Body of pancreas (tissue), 4 donors: ENCODE measurements at regions not wholly inside any gene's neighbourhood (a gene's known extent, or its start where the extent isn't known, plus 50 kb on each side); places are given as distances from the start of the nearest gene placed in this dataset.

Source experiments
- ATAC-seq: fragments of 150-250 bp; one replicate; pipeline ENCODE4 v1.9.1; 2016
- DNase-seq, 4 donors: peaks; one replicate each; pipeline ENCODE4 v3.0.0-alpha.2; 2019
- H3K27ac ChIP-seq, 4 donors: fragments of 200-600 bp; sonication (generic); 1 replicate in 3 of 4; 2 replicates in 1 of 4; pipeline versions ENCODE4 v1.5.1 to v1.6.1; 2016 to 2019; ENCODE audit warnings: mild to moderate bottlenecking in 1 of 4, mixed read lengths in 1 of 4, moderate library complexity in 1 of 4
- H3K27me3 ChIP-seq, 2 donors: fragments of 200-600 bp; sonication (generic); one replicate each; pipeline ENCODE4 v1.6.0; 2016; ENCODE audit warnings: mild to moderate bottlenecking in 1 of 2
- H3K36me3 ChIP-seq, 2 donors: fragments of 200-600 bp; sonication (generic); replicated peaks in 1 of 2; 2 replicates each; pipeline ENCODE4 v1.5.1; 2016; ENCODE audit warnings: low read depth in 2 of 2; ENCODE audit not compliant: insufficient read depth in 1 of 2
- H3K4me1 ChIP-seq: fragments of 200-600 bp; sonication (generic); one replicate; pipeline ENCODE4 v1.6.0; 2016
- H3K4me3 ChIP-seq, 2 donors: fragments of 200-600 bp; sonication (generic); 1 replicate in 1 of 2; 2 replicates in 1 of 2; pipeline ENCODE4 v1.5.1; 2016 to 2019
- H3K9me3 ChIP-seq, 3 donors: fragments of 200-600 bp; sonication (generic); 1 replicate in 2 of 3; 2 replicates in 1 of 3; pipeline ENCODE4 v1.5.1; 2016
- POLR2A ChIP-seq, 3 donors: fragments of 450-650 bp; IDR thresholded peaks; one replicate each; pipeline ENCODE4 v1.6.1; 2016; ENCODE audit warnings: antibody characterized with exemption in 3 of 3, mild to moderate bottlenecking in 2 of 3
- WGBS, 2 donors: methylation state at CpG; one replicate each; pipeline ENCODE4 v1.1.5; 2017; 5-methylcytosine and 5-hydroxymethylcytosine counted together
- intact Hi-C: fragments of 100-400 bp; cut with DNase I; formaldehyde crosslinking; loops from one replicate; pipeline ENCODE4 v1.15.1; 2023
- TF ChIP-seq, protein P1 (sequence below), 7 experiments: fragments of 450-650 bp in 4 of 7; fragments of 200-600 bp in 3 of 7; sonication (generic) in 3 of 7; IDR thresholded peaks; one replicate each; pipeline ENCODE4 v1.5.1; 2016 to 2019; ENCODE audit warnings: antibody characterized with exemption in 7 of 7

DNA sequence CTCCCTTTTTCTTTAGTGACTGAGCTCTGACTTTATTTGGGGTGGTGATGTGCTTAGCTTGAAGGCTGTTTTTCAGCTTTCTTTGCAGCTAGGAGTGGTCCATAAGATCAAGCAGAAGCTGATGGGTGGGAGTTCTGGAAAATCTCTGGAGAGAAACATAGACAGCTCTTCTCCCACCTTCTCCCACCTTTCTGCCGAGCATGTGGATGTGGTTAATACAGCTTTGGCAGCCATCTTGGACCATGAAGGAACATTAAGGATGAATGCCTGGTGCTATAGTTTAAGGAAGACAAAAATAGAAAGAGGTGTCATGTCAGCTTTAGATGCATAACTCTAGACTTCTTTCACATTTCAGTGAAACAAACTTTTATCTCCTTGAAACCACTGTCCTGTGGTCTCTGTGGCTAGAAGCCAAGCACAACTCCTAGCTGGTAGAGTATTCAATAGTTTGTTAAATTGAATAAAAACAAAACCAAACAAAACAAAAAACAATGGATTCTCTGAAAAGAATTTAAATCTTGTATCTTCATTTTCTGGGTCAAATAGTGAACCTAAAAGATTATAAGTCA is 203.6 kb upstream of the SESN3 start:
- DNase-seq (no peak), ATAC-seq (no peak)
- no peak overlapping the region for H3K4me3 ChIP-seq
- H3K4me1 ChIP-seq, result no peaks in the 10 kb centered on the region
- 69 to 75% methylated on average over 1 of the region's 1 CpG for WGBS, 2 donors
- no peaks in the 10 kb centered on the region for H3K36me3 ChIP-seq
- no peaks in the 10 kb centered on the region for H3K27me3 ChIP-seq
- H3K9me3 ChIP-seq, result no peaks in the 10 kb centered on the region
- intact Hi-C loops, result no loop called here
- H3K27ac ChIP-seq, result no peak overlapping the region
- no peak for TF ChIP-seq POLR2A (IDR thresholded peaks at IDR 0.05)
- TF ChIP-seq, protein P1, sequence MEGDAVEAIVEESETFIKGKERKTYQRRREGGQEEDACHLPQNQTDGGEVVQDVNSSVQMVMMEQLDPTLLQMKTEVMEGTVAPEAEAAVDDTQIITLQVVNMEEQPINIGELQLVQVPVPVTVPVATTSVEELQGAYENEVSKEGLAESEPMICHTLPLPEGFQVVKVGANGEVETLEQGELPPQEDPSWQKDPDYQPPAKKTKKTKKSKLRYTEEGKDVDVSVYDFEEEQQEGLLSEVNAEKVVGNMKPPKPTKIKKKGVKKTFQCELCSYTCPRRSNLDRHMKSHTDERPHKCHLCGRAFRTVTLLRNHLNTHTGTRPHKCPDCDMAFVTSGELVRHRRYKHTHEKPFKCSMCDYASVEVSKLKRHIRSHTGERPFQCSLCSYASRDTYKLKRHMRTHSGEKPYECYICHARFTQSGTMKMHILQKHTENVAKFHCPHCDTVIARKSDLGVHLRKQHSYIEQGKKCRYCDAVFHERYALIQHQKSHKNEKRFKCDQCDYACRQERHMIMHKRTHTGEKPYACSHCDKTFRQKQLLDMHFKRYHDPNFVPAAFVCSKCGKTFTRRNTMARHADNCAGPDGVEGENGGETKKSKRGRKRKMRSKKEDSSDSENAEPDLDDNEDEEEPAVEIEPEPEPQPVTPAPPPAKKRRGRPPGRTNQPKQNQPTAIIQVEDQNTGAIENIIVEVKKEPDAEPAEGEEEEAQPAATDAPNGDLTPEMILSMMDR (IDR thresholded peaks at IDR 0.05), result no peak

DNA sequence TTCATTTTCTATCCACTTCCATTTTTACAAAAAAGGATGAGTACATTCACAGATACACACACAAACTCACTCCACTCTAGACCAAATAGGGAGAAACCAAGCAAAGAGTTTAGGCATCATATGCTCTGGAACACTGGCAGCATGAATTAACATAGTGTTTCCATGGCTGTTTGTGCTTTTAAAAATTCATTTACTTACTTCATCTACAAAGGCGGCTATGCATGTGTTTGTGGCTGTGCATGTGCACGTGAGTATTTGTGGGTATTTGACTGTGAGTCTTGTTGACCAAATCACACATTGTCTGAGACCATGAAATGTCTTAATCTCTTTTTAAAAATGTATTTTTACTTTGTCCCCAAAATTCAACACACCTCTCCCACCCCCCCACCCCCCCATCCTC is 203.0 kb upstream of the SESN3 start:
- 74 to 85% methylated on average over 2 of the region's 2 CpGs for WGBS, 2 donors
- Histone ChIP-seq H3K27ac (no peak overlapping the region), H3K27me3 (no peaks in the 10 kb centered on the region), H3K9me3 (no peaks in the 10 kb centered on the region), H3K4me3 (no peak overlapping the region), H3K36me3 (no peaks in the 10 kb centered on the region), H3K4me1 (no peaks in the 10 kb centered on the region)
- intact Hi-C loops, result no loop called here
- DNase-seq (no peak), ATAC-seq (no peak)
- TF ChIP-seq POLR2A (IDR thresholded peaks at IDR 0.05), result no peak
- TF ChIP-seq, protein P1 (IDR thresholded peaks at IDR 0.05), result no peak

DNA sequence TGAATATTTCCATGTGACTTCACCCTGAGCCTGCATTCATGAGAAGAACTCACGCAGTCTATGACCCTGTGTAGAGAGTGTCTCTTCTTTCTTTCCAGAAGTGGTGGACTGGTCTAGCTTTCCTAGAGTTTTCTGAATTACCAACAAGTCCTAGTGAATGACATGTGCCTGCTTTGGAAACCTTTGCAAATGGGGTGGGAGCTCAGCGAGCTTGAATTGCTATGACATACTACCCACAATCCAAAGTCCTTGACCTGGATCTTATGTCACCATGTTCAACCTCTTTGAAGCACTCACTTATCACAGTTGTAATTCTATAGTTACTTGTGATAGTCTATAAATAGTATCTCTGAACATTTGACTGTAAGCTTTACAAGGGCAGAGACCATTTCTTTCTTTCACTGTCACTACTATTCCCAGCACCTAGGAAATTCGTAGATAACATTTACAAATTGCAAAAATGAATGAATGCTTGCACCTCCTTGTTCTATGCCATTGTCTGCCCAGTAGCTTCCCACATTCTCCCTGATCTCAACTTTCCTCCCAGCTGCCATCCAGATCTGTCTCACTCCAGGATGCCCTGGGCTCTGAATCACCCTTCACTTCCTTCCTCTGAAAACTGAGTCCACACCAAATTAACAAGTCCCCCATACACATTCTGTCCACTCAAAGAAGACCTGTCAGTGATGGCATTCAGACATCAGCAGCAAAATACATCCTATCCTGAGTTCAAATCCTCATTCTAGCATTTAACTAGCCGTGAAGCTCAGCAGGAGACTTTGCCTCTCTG is 201.9 kb upstream of the SESN3 start:
- no peak for TF ChIP-seq POLR2A (IDR thresholded peaks at IDR 0.05)
- TF ChIP-seq, protein P1 (IDR thresholded peaks at IDR 0.05), result no peak
- Histone ChIP-seq H3K9me3 (no peaks in the 10 kb centered on the region), H3K4me1 (no peaks in the 10 kb centered on the region), H3K27ac (no peak overlapping the region), H3K36me3 (no peaks in the 10 kb centered on the region), H3K4me3 (no peak overlapping the region), H3K27me3 (no peaks in the 10 kb centered on the region)
- no peak for ATAC-seq
- intact Hi-C loops, result no loop called here
- 56 to 67% methylated on average over 4 of the region's 4 CpGs for WGBS, 2 donors
- no peak for DNase-seq

DNA sequence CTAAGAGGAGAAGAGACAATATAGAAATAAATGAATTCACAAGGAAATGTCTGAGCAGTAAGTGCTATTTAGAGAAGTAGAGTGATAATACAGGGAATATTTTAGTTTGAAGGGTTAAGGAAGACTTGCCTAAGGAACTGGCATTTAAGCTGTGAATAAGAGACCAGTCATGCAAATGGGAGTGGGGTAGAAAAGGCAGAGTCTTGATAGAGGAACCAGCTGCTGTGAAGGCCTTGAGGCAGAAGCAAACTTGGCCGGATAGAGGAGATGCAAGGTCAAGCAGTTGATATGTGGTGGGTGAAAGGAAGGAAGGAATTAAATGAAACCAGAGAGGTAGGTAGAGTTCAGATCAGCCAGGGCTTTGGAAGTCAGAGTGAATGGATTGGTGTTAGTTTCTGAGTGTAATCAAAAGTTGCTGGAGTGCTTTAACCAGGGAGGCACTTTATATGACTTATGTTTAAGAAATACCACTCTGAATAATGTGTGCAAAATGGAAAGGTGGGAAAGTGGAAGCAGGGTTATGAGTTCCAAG is 198.4 kb upstream of the SESN3 start:
- Histone ChIP-seq H3K36me3 (no peaks in the 10 kb centered on the region), H3K4me1 (no peaks in the 10 kb centered on the region), H3K9me3 (no peaks in the 10 kb centered on the region), H3K27ac (no peak overlapping the region), H3K4me3 (no peak overlapping the region), H3K27me3 (no peaks in the 10 kb centered on the region)
- WGBS, 2 donors, result 41% methylated on average over 1 of the region's 1 CpG
- TF ChIP-seq, protein P1 (IDR thresholded peaks at IDR 0.05), result no peak
- no peak for TF ChIP-seq POLR2A (IDR thresholded peaks at IDR 0.05)
- intact Hi-C loops, result no loop called here
- ATAC-seq (no peak), DNase-seq (no peak)
